Uterus (tissue), 3 donors: ENCODE measurements at regions not wholly inside any gene's neighbourhood (a gene's known extent, or its start where the extent isn't known, plus 50 kb on each side); places are given as distances from the start of the nearest gene placed in this dataset.

Experiments used
- DNase-seq, 2 donors: peaks; one replicate each; pipeline ENCODE4 v3.0.0-alpha.2; 2019 to 2020
- H3K27ac ChIP-seq, 2 donors: fragments of 200-600 bp; sonication (generic); 1 replicate in 1 of 2; 2 replicates in 1 of 2; pipeline ENCODE4 v1.5.1; 2016 to 2018
- H3K27me3 ChIP-seq, 2 donors: fragments of 200-600 bp; sonication (generic); one replicate each; pipeline ENCODE4 v1.5.1; 2018 to 2019; ENCODE audit warnings: control low read depth in 1 of 2
- H3K36me3 ChIP-seq, 2 donors: fragments of 200-600 bp; sonication (generic); one replicate each; pipeline ENCODE4 v1.5.1; 2019; ENCODE audit warnings: control low read depth in 1 of 2
- H3K4me1 ChIP-seq, 2 donors: fragments of 200-600 bp; sonication (generic); one replicate each; pipeline ENCODE4 v1.5.1; 2018 to 2019; ENCODE audit warnings: control low read depth in 1 of 2
- H3K4me3 ChIP-seq, 2 donors: fragments of 200-600 bp; sonication (generic); 1 replicate in 1 of 2; 2 replicates in 1 of 2; pipeline ENCODE4 v1.5.1; 2018 to 2019; ENCODE audit warnings: mild to moderate bottlenecking in 1 of 2
- H3K9me3 ChIP-seq, 2 donors: fragments of 200-600 bp; sonication (generic); one replicate each; pipeline ENCODE4 v1.5.1; 2019; ENCODE audit warnings: control low read depth in 1 of 2
- POLR2A ChIP-seq, 2 donors: fragments of 450-650 bp; IDR thresholded peaks; one replicate each; pipeline ENCODE4 v1.6.1; 2016; ENCODE audit warnings: antibody characterized with exemption in 2 of 2, mild to moderate bottlenecking in 1 of 2, moderate library complexity in 1 of 2
- intact Hi-C: fragments of 100-400 bp; cut with DNase I; formaldehyde crosslinking; loops from one replicate; pipeline ENCODE4 v1.15.1; 2023; ENCODE audit warnings: low total_unique reads
- TF ChIP-seq, protein P1 (sequence below), 4 experiments: fragments of 200-600 bp in 2 of 4; fragments of 450-650 bp in 2 of 4; sonication (generic) in 2 of 4; IDR thresholded peaks; one replicate each; pipeline ENCODE4 v1.5.1; 2016 to 2019; ENCODE audit warnings: antibody characterized with exemption in 4 of 4, mild to moderate bottlenecking in 2 of 4, moderate library complexity in 1 of 4
- donor health status: DM: yes; HTN: yes; CAD: no.

DNA sequence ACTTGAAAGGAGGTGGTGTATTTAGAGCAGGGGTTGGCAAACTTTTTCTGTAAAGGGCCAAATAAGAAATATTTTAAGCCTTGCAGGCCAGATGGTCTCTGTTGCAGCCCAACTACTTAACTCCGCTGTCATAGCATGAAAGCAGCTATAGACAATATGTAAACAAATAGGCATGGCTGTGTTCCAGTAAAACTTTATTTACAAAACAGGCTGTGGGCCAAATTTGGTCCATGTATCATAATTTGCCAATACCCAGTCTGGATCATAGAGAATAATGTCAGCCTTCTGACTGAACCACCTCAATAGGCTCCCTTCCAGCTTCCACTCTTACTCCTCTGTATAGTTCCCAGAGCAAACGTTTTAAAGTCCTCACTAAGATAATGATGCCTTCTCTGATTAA lies 638.8 kb upstream of the CFAP20DC start:
- DNase-seq, result no peak
- no peaks in the 10 kb centered on the region for H3K36me3 ChIP-seq
- H3K9me3 ChIP-seq, result no peaks in the 10 kb centered on the region
- H3K4me1 ChIP-seq, result no peaks in the 10 kb centered on the region
- no peaks in the 10 kb centered on the region for H3K27me3 ChIP-seq
- intact Hi-C loops, result no loop called here
- no peak overlapping the region for H3K27ac ChIP-seq
- TF ChIP-seq, protein P1, sequence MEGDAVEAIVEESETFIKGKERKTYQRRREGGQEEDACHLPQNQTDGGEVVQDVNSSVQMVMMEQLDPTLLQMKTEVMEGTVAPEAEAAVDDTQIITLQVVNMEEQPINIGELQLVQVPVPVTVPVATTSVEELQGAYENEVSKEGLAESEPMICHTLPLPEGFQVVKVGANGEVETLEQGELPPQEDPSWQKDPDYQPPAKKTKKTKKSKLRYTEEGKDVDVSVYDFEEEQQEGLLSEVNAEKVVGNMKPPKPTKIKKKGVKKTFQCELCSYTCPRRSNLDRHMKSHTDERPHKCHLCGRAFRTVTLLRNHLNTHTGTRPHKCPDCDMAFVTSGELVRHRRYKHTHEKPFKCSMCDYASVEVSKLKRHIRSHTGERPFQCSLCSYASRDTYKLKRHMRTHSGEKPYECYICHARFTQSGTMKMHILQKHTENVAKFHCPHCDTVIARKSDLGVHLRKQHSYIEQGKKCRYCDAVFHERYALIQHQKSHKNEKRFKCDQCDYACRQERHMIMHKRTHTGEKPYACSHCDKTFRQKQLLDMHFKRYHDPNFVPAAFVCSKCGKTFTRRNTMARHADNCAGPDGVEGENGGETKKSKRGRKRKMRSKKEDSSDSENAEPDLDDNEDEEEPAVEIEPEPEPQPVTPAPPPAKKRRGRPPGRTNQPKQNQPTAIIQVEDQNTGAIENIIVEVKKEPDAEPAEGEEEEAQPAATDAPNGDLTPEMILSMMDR (IDR thresholded peaks at IDR 0.05), result no peak
- TF ChIP-seq POLR2A (IDR thresholded peaks at IDR 0.05), result no peak
- H3K4me3 ChIP-seq, result no peak overlapping the region

DNA sequence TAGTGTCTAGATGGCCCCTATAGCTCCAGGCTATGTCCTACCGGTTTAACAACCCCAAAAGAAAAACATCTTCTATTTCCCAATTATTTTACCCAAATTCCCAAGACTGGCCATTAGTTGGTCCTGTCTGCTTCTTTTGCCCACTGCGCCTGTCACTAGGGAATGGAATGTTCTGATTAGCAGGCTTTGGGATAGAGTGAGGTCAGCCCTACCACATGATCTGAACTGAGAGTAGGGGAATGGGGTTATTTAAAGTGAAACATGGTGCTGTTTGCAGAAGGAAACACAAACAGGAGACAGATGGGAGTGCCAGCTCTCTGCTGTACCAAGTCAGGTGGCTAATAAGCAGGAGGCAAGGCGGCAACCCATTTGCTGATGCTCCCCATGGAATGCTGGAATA lies 635.6 kb upstream of the CFAP20DC start:
- intact Hi-C loops, result no loop called here
- TF ChIP-seq, protein P1 (IDR thresholded peaks at IDR 0.05), result no peak
- no peak for TF ChIP-seq POLR2A (IDR thresholded peaks at IDR 0.05)
- DNase-seq, result no peak
- Histone ChIP-seq H3K9me3 (no peaks in the 10 kb centered on the region), H3K4me3 (no peak overlapping the region), H3K4me1 (no peaks in the 10 kb centered on the region), H3K27ac (no peak overlapping the region), H3K36me3 (no peaks in the 10 kb centered on the region), H3K27me3 (no peaks in the 10 kb centered on the region)

DNA sequence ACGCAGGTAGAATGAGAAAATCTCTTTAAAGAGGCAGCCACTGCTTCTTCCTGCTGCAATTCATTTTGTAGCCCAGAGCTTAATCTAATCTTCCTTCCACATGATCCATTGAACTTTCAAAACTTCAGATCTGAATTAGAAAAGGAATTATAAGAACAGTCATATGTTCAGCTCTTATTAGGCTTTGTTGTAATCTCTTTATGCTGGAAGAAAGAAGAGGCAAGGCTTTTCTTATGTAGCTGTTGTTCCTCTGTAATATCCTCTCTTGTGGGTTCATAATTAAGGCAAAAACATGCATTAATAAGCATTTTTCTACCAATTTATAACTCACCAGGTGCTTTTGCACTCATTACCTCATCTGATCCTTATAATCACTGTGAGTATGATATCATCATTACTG lies 634.9 kb upstream of the CFAP20DC start:
- no peaks in the 10 kb centered on the region for H3K36me3 ChIP-seq
- no peaks in the 10 kb centered on the region for H3K4me1 ChIP-seq
- no peak overlapping the region for H3K4me3 ChIP-seq
- no peaks in the 10 kb centered on the region for H3K9me3 ChIP-seq
- no peaks in the 10 kb centered on the region for H3K27me3 ChIP-seq
- intact Hi-C loops, result no loop called here
- no peak for DNase-seq
- H3K27ac ChIP-seq, result no peak overlapping the region
- TF ChIP-seq, protein P1 (IDR thresholded peaks at IDR 0.05), result no peak
- TF ChIP-seq POLR2A (IDR thresholded peaks at IDR 0.05), result no peak

DNA sequence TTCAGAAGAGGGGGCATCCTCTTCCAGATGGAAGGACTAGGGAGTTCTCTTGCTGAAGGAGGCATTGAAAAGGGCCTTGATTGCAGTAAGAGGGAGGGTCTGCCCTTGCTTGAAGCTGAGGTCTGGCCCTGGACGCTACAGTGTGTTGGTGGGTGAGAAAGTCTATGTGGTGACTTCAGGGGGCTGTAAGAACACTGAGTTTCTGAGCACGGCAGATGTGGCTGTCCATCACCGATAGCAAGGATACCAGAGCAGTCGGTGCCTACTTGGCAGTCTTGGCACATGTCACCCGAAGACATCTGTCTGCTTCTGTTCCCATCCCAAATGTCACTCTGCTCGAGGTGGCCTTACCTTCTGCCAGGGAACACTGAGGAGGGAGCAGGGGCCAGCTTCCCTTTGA lies 631.1 kb upstream of the CFAP20DC start:
- H3K27me3 ChIP-seq, result no peaks in the 10 kb centered on the region
- TF ChIP-seq, protein P1 (IDR thresholded peaks at IDR 0.05), result no peak
- TF ChIP-seq POLR2A (IDR thresholded peaks at IDR 0.05), result no peak
- intact Hi-C loops, result no loop called here
- no peak for DNase-seq
- no peak overlapping the region for H3K27ac ChIP-seq
- no peak overlapping the region for H3K4me3 ChIP-seq
- no peaks in the 10 kb centered on the region for H3K9me3 ChIP-seq
- no peaks in the 10 kb centered on the region for H3K36me3 ChIP-seq
- no peaks in the 10 kb centered on the region for H3K4me1 ChIP-seq

DNA sequence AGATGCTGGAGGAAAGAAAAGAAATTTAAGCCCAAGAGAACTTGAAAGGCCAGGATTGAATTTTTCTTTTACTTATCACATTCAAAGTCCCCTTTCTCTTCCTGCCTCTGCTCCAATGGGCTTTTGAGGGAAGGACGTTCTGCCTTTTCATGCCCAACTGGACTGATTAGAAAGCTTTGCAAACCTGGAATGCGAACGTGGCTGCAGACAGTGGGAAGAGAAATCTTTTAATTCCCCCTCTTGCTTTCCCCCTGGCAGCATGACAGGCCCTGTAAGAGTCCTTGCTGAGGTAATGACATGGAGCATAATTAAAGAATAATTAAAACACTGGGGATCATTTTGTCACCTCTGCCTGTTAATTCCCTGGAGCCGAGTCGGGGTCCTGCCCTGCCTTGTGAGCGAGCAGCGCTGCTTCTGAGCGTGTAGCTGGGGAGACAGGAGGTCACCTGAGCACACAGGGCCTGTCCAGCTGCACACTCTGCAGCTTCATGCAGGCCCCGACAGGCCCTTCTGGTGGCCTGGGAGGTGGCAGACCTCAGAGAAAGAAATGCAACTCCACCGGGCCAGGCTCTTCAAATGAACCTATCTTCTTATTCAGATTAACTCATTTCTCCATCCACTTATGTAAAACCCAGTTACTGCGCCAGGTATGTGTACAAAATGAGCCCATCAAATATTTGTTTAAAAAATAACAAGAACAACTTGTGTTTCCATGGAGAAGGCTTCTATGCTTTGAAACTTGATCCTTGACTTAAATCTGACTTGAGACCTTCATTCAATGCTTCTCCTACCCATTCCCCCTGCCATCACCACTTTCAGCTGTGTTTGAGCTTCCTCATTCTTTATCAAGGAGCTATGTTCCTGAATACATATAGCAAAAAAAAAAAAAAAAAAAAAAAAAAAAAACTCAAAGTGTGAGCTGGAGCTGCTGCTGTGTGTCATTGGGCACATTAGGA lies 628.2 kb upstream of the CFAP20DC start:
- no peaks in the 10 kb centered on the region for H3K27me3 ChIP-seq
- TF ChIP-seq, protein P1 (IDR thresholded peaks at IDR 0.05), result no peak
- no peak for TF ChIP-seq POLR2A (IDR thresholded peaks at IDR 0.05)
- no peaks in the 10 kb centered on the region for H3K36me3 ChIP-seq
- H3K4me1 ChIP-seq, result no peaks in the 10 kb centered on the region
- intact Hi-C loops, result no loop called here
- no peak for DNase-seq
- no peak overlapping the region for H3K4me3 ChIP-seq
- H3K27ac ChIP-seq, result no peak overlapping the region
- H3K9me3 ChIP-seq, result no peaks in the 10 kb centered on the region
